GM23248 (cell line): ENCODE measurements at regions not wholly inside any gene's neighbourhood (a gene's known extent, or its start where the extent isn't known, plus 50 kb on each side); places are given as distances from the start of the nearest gene placed in this dataset.
"Not testable (repeated sequence)": the region's sequence is repeated elsewhere in the genome, so short reads cannot be mapped to it uniquely, and the experiment has no call there.

Experiments used
- DNase-seq: peaks from one replicate; pipeline ENCODE4 v3.0.0-alpha.2; 2015
- H2AFZ ChIP-seq: fragments of 200-600 bp; sonication (generic); 2 replicates; pipeline ENCODE4 v1.6.1; 2016; ENCODE audit warnings: antibody characterized with exemption
- H3F3A ChIP-seq: fragments of 200-600 bp; sonication (generic); 2 replicates; pipeline ENCODE4 v1.6.1; 2016; ENCODE audit warnings: mild to moderate bottlenecking, antibody characterized with exemption, mixed run types; ENCODE audit not compliant: insufficient read depth
- H3K27ac ChIP-seq: fragments of 200-600 bp; sonication (generic); 2 replicates; pipeline ENCODE4 v1.5.1; 2016; ENCODE audit warnings: mild to moderate bottlenecking
- H3K27me3 ChIP-seq: fragments of 200-600 bp; sonication (generic); replicated peaks from 2 replicates; pipeline ENCODE4 v1.6.1; 2016; ENCODE audit warnings: mild to moderate bottlenecking; ENCODE audit not compliant: insufficient read depth
- H3K36me3 ChIP-seq: fragments of 200-600 bp; sonication (generic); 2 replicates; pipeline ENCODE4 v1.6.1; 2016; ENCODE audit warnings: low read depth, mild to moderate bottlenecking
- H3K4me1 ChIP-seq: fragments of 200-600 bp; sonication (generic); 2 replicates; pipeline ENCODE4 v1.6.1; 2016; ENCODE audit warnings: mild to moderate bottlenecking; ENCODE audit not compliant: insufficient read depth
- H3K4me2 ChIP-seq: fragments of 200-600 bp; sonication (generic); one replicate; pipeline ENCODE4 v1.6.1; 2016; ENCODE audit warnings: mild to moderate bottlenecking; ENCODE audit not compliant: unreplicated experiment
- H3K4me3 ChIP-seq: fragments of 200-600 bp; sonication (generic); 2 replicates; pipeline ENCODE4 v1.5.1; 2016; ENCODE audit warnings: mild to moderate bottlenecking
- H3K79me2 ChIP-seq: fragments of 200-600 bp; sonication (generic); 2 replicates; pipeline ENCODE4 v1.6.1; 2016; ENCODE audit warnings: mild to moderate bottlenecking; ENCODE audit not compliant: insufficient read depth
- H3K9ac ChIP-seq: fragments of 200-600 bp; sonication (generic); 2 replicates; pipeline ENCODE4 v1.6.1; 2016; ENCODE audit warnings: mild to moderate bottlenecking
- H3K9me2 ChIP-seq: fragments of 200-600 bp; sonication (generic); 2 replicates; pipeline ENCODE4 v1.6.1; 2016; ENCODE audit warnings: mixed run types, mild to moderate bottlenecking, moderate library complexity; ENCODE audit not compliant: insufficient read depth
- H3K9me3 ChIP-seq: fragments of 200-600 bp; sonication (generic); one replicate; pipeline ENCODE4 v1.6.1; 2017; ENCODE audit warnings: low read depth
- H4K20me1 ChIP-seq: fragments of 200-600 bp; sonication (generic); 2 replicates; pipeline ENCODE4 v1.6.0; 2016; ENCODE audit not compliant: insufficient read depth
- EZH2 ChIP-seq: fragments of 200-600 bp; sonication (generic); IDR thresholded peaks from 2 replicates; pipeline ENCODE4 v1.6.1; 2018; ENCODE audit warnings: antibody characterized with exemption, mild to moderate bottlenecking; ENCODE audit not compliant: insufficient read depth, poor library complexity, severe bottlenecking
- EZH2phosphoT487 ChIP-seq: fragments of 200-600 bp; sonication (generic); IDR thresholded peaks from 2 replicates; pipeline ENCODE4 v1.6.1; 2018; ENCODE audit warnings: antibody characterized with exemption, moderate library complexity, mild to moderate bottlenecking, low read depth; ENCODE audit not compliant: insufficient read depth
- WGBS, 2 experiments: methylation state at CpG; one replicate each; pipeline ENCODE4 v1.1.6; 2015 to 2017; ENCODE audit warnings: low lambda C conversion rate in 2 of 2, low coverage in 1 of 2; ENCODE audit errors: missing lambda C conversion rate in 2 of 2; 5-methylcytosine and 5-hydroxymethylcytosine counted together
- in situ Hi-C: fragments of 300-500 bp; cut with MboI; formaldehyde crosslinking; loops from 2 replicates; pipeline ENCODE4 v1.15.0; 2020

DNA sequence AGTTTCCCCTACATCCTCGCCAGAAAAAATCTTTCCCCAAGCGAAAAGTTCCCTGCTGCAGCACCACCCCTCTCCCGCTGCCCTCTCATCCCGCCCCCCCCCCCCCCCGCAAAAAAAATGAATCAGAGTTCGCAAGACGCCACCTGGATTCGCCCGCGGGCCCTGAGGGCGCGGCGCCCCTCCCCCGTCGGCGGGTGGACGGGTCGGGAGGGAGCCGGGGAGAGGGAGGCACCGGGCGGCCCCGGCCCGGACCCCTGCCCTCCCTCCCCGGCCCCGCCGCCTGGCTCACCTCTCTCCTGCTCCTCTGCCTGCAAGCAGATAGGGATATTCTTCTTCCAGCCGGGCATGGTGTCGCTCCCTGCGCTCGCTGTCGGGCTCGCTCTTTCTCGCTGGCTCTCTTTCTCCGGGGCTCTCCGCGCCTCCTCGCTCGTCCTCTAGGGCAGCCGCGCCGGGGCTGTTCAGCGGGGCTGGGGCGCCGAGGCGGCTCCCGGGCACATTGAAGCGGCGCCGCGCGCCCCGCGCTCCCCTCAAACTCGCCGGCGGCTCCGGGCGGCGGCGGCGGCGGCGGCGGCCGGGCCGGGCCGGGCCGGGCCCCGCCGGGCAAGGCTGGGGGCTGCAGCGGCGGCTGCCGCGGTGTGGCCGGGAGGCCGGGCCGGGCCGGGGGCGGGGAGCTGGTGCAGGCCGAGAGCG is 200.3 kb upstream of the CAND1 start:
- peak overlapping the region; percentile 69 for H2AFZ ChIP-seq
- peaks cover 59% of the 10 kb centered on the region for H3K27me3 ChIP-seq
- peak; percentile 56 for DNase-seq
- no peaks in the 10 kb centered on the region for H3K79me2 ChIP-seq
- no peak overlapping the region for H3K9ac ChIP-seq
- no peaks in the 10 kb centered on the region for H3K9me3 ChIP-seq
- H3K4me2 ChIP-seq: peak overlapping the region; percentile 68
- no peaks in the 10 kb centered on the region for H4K20me1 ChIP-seq
- no peaks in the 10 kb centered on the region for H3K9me2 ChIP-seq
- 2 to 5% methylated on average over 16 to 29 of the region's 81 CpGs for WGBS, 2 experiments
- in situ Hi-C loops: no loop called here
- H3K4me3 ChIP-seq: peak overlapping the region; percentile 66
- no peak for TF ChIP-seq EZH2
- no peak for TF ChIP-seq EZH2phosphoT487
- no peaks in the 10 kb centered on the region for H3K36me3 ChIP-seq
- H3K4me1 ChIP-seq: no peaks in the 10 kb centered on the region
- no peak overlapping the region for H3K27ac ChIP-seq
- no peaks in the 10 kb centered on the region for H3F3A ChIP-seq

DNA sequence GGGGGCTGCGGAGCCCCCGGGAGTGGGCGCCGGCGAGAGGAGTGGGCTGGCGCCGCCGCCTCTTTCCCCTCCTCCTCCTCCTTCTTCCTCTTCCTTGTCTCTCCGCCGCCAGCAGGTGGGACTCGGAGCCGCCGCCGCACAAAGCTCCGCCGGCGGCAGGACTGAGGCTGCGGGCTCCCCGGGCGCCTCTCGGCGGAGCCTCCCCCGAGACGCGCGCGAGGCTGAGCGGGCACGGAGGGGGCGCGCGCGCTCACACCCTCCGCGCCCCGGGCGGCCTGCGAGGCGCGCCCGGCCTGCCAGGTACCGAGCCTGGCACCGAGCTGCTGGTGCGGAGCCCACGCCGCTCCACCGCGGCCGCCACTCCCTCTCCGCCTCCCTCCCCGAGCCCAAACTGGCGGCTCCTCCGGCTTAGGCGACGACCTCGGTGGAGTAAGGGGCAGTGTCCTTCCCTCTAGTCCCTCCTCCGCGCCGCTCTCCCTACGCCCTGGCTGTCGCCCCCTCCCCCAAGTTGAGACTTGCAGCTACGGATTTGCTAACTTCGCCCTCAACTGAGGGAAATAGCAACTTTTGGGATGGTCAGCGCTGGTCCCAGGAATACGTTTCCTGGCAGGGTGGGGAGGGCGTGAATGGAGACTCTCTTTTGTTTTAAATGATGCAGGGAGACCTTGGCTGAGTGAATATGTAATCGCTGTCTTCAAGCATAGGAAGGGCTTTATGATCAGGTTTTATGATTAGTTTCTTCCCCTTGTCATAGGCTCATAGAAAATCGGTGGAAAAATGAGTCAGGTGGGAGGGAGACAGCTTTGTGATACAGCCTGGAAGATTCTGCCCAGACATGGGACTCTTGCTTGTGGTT is 199.5 kb upstream of the CAND1 start:
- peak overlapping the region; percentile 68 for H3K4me2 ChIP-seq
- H3F3A ChIP-seq: no peaks in the 10 kb centered on the region
- no peak overlapping the region for H3K27ac ChIP-seq
- peaks cover 64% of the 10 kb centered on the region for H3K27me3 ChIP-seq
- H3K9me2 ChIP-seq: no peaks in the 10 kb centered on the region
- no peaks in the 10 kb centered on the region for H4K20me1 ChIP-seq
- peak overlapping the region; percentile 66 for H3K4me3 ChIP-seq
- TF ChIP-seq EZH2 (no peak), EZH2phosphoT487 (no peak)
- H2AFZ ChIP-seq: peak overlapping the region; percentile 60; the same call in 1 of the 2 replicates
- H3K4me1 ChIP-seq: no peaks in the 10 kb centered on the region
- no peaks in the 10 kb centered on the region for H3K79me2 ChIP-seq
- peak; percentile 37 for DNase-seq
- H3K9ac ChIP-seq: no peak overlapping the region
- H3K36me3 ChIP-seq: no peaks in the 10 kb centered on the region
- 5 to 7% methylated on average over 32 to 61 of the region's 68 CpGs for WGBS, 2 experiments
- in situ Hi-C loops: no loop called here
- H3K9me3 ChIP-seq: no peaks in the 10 kb centered on the region

- Histone ChIP-seq H3K9me3 (no peaks in the 10 kb centered on the region), H3K4me3 (no peak overlapping the region), H3K4me2 (no peak overlapping the region), H3K27me3 (peaks cover 69% of the 10 kb centered on the region), H3K79me2 (no peaks in the 10 kb centered on the region), H4K20me1 (no peaks in the 10 kb centered on the region), H3K27ac (no peak overlapping the region), H3K9me2 (no peaks in the 10 kb centered on the region), H3F3A (no peaks in the 10 kb centered on the region), H3K9ac (no peak overlapping the region), H3K4me1 (no peaks in the 10 kb centered on the region), H2AFZ (no peak overlapping the region), H3K36me3 (no peaks in the 10 kb centered on the region)
- in situ Hi-C loops: no loop called here
- TF ChIP-seq EZH2 (no peak), EZH2phosphoT487 (no peak)
- 51 to 52% methylated on average over 6 of the region's 6 CpGs for WGBS, 2 experiments
- DNase-seq: peak; percentile 1
Observed at GRCh38 chr12:67070307-67070600, 198.9 kb upstream of the CAND1 start.

DNA sequence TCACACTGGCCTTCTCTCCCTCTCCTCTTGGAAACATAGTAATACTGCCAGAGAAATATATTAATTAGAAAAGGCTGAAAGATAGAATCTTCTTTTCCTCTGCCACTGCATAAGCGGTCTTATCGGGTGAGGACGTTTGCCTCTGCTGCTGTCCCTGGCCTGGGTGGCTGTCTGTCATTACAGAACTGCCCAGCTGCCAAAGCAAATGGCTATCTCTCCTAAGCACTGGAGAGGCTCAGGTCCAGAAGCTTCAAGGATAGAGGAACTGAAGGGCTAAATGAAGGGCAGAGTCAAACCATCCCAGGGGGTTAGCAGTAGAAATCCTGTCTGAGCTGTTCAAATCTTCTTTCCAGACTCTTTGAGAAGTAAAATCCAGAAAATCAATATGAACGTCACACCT is 198.6 kb upstream of the CAND1 start:
- TF ChIP-seq EZH2 (no peak), EZH2phosphoT487 (no peak)
- Histone ChIP-seq H4K20me1 (no peaks in the 10 kb centered on the region), H3K4me2 (no peak overlapping the region), H3K4me1 (no peaks in the 10 kb centered on the region), H3K9ac (no peak overlapping the region), H3K36me3 (no peaks in the 10 kb centered on the region), H3K27ac (no peak overlapping the region), H3F3A (no peaks in the 10 kb centered on the region), H3K79me2 (no peaks in the 10 kb centered on the region), H3K4me3 (no peak overlapping the region), H2AFZ (no peak overlapping the region), H3K9me3 (no peaks in the 10 kb centered on the region), H3K9me2 (no peaks in the 10 kb centered on the region), H3K27me3 (peaks cover 70% of the 10 kb centered on the region)
- in situ Hi-C loops: no loop called here
- DNase-seq: no peak
- 38 to 41% methylated on average over 4 of the region's 4 CpGs for WGBS, 2 experiments

DNA sequence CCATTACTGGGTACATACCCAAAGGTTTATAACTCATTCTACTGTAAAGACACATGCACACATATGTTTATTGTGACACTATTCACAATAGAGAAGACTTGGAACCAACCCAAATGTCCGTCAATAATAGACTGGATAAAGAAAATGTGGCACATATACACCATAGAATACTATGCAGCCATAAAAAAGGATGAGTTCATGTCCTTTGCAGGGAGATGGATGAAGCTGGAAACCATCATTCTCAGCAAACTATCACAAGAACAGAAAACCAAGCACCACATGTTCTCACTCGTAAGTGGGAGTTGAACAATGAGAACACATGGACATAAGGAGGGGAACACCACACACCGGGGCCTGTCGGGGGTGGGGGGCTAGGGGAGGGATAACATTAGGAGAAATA is 196.9 kb upstream of the CAND1 start:
- in situ Hi-C loops, H3K4me2 ChIP-seq, H3K9me3 ChIP-seq, H3K36me3 ChIP-seq, H3K9ac ChIP-seq, H3K9me2 ChIP-seq, H3K4me1 ChIP-seq, H4K20me1 ChIP-seq, H3F3A ChIP-seq, H3K27ac ChIP-seq, H3K79me2 ChIP-seq, DNase-seq, H2AFZ ChIP-seq, H3K4me3 ChIP-seq: not testable (repeated sequence)
- peaks cover 67% of the 10 kb centered on the region for H3K27me3 ChIP-seq
- 46 to 47% methylated on average over 4 of the region's 4 CpGs for WGBS, 2 experiments
